ENCODE measurements at regions not wholly inside any gene's neighbourhood (a gene's known extent, or its start where the extent isn't known, plus 50 kb on each side); places are given as distances from the start of the nearest gene placed in this dataset.

- TF ChIP-seq REST (IDR thresholded peaks at IDR 0.05; ENCODE audit: unreplicated experiment) = no peak
- TF ChIP-seq, protein P1, sequence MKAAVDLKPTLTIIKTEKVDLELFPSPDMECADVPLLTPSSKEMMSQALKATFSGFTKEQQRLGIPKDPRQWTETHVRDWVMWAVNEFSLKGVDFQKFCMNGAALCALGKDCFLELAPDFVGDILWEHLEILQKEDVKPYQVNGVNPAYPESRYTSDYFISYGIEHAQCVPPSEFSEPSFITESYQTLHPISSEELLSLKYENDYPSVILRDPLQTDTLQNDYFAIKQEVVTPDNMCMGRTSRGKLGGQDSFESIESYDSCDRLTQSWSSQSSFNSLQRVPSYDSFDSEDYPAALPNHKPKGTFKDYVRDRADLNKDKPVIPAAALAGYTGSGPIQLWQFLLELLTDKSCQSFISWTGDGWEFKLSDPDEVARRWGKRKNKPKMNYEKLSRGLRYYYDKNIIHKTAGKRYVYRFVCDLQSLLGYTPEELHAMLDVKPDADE (IDR thresholded peaks at IDR 0.05) = no peak
- no peak for TF ChIP-seq EZH2 (IDR thresholded peaks at IDR 0.05; ENCODE audit: low read depth, unreplicated experiment)
- TF ChIP-seq CTCF (conservative IDR thresholded peaks at IDR 0.05; ENCODE audit: low read depth in 2 of 2) = no peak
- TF ChIP-seq EZH2phosphoT487 (IDR thresholded peaks at IDR 0.05; ENCODE audit: unreplicated experiment) = no peak
- no peak for TF ChIP-seq POLR2AphosphoS5 (IDR thresholded peaks at IDR 0.05; ENCODE audit: low read depth)
- no peak for TF ChIP-seq NANOG (IDR thresholded peaks at IDR 0.05; ENCODE audit: borderline replicate concordance)
- TF ChIP-seq STAT1 (IDR thresholded peaks at IDR 0.05; ENCODE audit: unreplicated experiment) = no peak
- TF ChIP-seq ZNF331 (CRISPR knock-in tag; IDR thresholded peaks at IDR 0.05; ENCODE audit: low read depth) = no peak
- no peak for TF ChIP-seq JUNB (IDR thresholded peaks at IDR 0.05; ENCODE audit: unreplicated experiment)
- no peak for TF ChIP-seq CREB1 (CRISPR knock-in tag; IDR thresholded peaks at IDR 0.05; ENCODE audit: low read depth)
- TF ChIP-seq ZNF114 (CRISPR knock-in tag; IDR thresholded peaks at IDR 0.05) = no peak
- TF ChIP-seq, protein P2, sequence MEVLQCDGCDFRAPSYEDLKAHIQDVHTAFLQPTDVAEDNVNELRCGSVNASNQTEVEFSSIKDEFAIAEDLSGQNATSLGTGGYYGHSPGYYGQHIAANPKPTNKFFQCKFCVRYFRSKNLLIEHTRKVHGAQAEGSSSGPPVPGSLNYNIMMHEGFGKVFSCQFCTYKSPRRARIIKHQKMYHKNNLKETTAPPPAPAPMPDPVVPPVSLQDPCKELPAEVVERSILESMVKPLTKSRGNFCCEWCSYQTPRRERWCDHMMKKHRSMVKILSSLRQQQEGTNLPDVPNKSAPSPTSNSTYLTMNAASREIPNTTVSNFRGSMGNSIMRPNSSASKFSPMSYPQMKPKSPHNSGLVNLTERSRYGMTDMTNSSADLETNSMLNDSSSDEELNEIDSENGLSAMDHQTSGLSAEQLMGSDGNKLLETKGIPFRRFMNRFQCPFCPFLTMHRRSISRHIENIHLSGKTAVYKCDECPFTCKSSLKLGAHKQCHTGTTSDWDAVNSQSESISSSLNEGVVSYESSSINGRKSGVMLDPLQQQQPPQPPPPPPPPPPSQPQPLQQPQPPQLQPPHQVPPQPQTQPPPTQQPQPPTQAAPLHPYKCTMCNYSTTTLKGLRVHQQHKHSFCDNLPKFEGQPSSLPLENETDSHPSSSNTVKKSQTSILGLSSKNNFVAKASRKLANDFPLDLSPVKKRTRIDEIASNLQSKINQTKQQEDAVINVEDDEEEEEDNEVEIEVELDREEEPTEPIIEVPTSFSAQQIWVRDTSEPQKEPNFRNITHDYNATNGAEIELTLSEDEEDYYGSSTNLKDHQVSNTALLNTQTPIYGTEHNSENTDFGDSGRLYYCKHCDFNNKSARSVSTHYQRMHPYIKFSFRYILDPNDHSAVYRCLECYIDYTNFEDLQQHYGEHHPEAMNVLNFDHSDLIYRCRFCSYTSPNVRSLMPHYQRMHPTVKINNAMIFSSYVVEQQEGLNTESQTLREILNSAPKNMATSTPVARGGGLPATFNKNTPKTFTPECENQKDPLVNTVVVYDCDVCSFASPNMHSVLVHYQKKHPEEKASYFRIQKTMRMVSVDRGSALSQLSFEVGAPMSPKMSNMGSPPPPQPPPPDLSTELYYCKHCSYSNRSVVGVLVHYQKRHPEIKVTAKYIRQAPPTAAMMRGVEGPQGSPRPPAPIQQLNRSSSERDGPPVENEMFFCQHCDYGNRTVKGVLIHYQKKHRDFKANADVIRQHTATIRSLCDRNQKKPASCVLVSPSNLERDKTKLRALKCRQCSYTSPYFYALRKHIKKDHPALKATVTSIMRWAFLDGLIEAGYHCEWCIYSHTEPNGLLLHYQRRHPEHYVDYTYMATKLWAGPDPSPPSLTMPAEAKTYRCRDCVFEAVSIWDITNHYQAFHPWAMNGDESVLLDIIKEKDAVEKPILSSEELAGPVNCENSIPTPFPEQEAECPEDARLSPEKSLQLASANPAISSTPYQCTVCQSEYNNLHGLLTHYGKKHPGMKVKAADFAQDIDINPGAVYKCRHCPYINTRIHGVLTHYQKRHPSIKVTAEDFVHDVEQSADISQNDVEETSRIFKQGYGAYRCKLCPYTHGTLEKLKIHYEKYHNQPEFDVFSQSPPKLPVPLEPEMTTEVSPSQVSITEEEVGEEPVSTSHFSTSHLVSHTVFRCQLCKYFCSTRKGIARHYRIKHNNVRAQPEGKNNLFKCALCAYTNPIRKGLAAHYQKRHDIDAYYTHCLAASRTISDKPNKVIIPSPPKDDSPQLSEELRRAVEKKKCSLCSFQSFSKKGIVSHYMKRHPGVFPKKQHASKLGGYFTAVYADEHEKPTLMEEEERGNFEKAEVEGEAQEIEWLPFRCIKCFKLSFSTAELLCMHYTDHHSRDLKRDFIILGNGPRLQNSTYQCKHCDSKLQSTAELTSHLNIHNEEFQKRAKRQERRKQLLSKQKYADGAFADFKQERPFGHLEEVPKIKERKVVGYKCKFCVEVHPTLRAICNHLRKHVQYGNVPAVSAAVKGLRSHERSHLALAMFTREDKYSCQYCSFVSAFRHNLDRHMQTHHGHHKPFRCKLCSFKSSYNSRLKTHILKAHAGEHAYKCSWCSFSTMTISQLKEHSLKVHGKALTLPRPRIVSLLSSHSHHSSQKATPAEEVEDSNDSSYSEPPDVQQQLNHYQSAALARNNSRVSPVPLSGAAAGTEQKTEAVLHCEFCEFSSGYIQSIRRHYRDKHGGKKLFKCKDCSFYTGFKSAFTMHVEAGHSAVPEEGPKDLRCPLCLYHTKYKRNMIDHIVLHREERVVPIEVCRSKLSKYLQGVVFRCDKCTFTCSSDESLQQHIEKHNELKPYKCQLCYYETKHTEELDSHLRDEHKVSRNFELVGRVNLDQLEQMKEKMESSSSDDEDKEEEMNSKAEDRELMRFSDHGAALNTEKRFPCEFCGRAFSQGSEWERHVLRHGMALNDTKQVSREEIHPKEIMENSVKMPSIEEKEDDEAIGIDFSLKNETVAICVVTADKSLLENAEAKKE (CRISPR knock-in tag; IDR thresholded peaks at IDR 0.05) = no peak
These were observed 220.6 kb upstream of the THRB start for GRCh38 chr3:24715171-24715792.
